ENCODE measurements at regions not wholly inside any gene's neighbourhood (a gene's known extent, or its start where the extent isn't known, plus 50 kb on each side); places are given as distances from the start of the nearest gene placed in this dataset.

DNA sequence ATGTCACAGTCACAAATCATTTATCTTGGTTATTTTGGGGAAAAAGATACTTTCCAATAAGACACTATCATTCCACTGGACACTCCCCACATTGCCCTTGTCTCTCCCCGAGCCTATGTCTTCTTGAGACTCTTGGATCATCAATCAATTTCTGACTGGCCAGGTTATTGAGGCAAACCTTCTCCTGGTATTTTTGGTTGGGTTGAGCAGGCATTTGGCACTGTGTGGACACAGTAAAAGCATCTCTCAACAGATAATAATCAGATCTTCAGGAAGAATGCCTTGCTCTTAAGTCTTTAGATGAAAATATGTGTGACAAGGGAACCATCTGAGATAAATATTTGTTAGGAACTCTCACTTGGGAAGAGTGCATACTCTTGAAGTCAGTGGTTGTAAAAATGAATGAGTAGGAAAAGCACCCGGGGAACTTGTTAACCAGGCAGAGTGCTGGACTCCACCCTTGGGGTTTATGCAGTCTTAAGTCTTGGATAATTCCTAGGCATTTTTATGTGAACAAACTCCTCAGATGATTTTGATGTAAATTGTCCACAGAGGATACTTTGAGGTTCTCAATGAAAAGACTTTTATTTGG lies 223.8 kb upstream of the CLINT1 start:
- TF ChIP-seq, protein P1, sequence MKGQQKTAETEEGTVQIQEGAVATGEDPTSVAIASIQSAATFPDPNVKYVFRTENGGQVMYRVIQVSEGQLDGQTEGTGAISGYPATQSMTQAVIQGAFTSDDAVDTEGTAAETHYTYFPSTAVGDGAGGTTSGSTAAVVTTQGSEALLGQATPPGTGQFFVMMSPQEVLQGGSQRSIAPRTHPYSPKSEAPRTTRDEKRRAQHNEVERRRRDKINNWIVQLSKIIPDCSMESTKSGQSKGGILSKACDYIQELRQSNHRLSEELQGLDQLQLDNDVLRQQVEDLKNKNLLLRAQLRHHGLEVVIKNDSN (CRISPR knock-in tag; IDR thresholded peaks at IDR 0.05), result no peak
- TF ChIP-seq, protein P2, sequence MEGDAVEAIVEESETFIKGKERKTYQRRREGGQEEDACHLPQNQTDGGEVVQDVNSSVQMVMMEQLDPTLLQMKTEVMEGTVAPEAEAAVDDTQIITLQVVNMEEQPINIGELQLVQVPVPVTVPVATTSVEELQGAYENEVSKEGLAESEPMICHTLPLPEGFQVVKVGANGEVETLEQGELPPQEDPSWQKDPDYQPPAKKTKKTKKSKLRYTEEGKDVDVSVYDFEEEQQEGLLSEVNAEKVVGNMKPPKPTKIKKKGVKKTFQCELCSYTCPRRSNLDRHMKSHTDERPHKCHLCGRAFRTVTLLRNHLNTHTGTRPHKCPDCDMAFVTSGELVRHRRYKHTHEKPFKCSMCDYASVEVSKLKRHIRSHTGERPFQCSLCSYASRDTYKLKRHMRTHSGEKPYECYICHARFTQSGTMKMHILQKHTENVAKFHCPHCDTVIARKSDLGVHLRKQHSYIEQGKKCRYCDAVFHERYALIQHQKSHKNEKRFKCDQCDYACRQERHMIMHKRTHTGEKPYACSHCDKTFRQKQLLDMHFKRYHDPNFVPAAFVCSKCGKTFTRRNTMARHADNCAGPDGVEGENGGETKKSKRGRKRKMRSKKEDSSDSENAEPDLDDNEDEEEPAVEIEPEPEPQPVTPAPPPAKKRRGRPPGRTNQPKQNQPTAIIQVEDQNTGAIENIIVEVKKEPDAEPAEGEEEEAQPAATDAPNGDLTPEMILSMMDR (IDR thresholded peaks at IDR 0.05), result no peak
- TF ChIP-seq, protein P3, sequence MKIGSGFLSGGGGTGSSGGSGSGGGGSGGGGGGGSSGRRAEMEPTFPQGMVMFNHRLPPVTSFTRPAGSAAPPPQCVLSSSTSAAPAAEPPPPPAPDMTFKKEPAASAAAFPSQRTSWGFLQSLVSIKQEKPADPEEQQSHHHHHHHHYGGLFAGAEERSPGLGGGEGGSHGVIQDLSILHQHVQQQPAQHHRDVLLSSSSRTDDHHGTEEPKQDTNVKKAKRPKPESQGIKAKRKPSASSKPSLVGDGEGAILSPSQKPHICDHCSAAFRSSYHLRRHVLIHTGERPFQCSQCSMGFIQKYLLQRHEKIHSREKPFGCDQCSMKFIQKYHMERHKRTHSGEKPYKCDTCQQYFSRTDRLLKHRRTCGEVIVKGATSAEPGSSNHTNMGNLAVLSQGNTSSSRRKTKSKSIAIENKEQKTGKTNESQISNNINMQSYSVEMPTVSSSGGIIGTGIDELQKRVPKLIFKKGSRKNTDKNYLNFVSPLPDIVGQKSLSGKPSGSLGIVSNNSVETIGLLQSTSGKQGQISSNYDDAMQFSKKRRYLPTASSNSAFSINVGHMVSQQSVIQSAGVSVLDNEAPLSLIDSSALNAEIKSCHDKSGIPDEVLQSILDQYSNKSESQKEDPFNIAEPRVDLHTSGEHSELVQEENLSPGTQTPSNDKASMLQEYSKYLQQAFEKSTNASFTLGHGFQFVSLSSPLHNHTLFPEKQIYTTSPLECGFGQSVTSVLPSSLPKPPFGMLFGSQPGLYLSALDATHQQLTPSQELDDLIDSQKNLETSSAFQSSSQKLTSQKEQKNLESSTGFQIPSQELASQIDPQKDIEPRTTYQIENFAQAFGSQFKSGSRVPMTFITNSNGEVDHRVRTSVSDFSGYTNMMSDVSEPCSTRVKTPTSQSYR (CRISPR knock-in tag; IDR thresholded peaks at IDR 0.05), result no peak
- TF ChIP-seq, protein P4, sequence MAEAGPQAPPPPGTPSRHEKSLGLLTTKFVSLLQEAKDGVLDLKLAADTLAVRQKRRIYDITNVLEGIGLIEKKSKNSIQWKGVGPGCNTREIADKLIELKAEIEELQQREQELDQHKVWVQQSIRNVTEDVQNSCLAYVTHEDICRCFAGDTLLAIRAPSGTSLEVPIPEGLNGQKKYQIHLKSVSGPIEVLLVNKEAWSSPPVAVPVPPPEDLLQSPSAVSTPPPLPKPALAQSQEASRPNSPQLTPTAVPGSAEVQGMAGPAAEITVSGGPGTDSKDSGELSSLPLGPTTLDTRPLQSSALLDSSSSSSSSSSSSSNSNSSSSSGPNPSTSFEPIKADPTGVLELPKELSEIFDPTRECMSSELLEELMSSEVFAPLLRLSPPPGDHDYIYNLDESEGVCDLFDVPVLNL (CRISPR knock-in tag; IDR thresholded peaks at IDR 0.05; ENCODE audit: borderline replicate concordance, low read depth), result no peak
- TF ChIP-seq NFYB (CRISPR knock-in tag; conservative IDR thresholded peaks at IDR 0.05; ENCODE audit: low read depth) (no peak), CBFB (CRISPR knock-in tag; IDR thresholded peaks at IDR 0.05; ENCODE audit: low read depth) (no peak), ZNF263 (CRISPR knock-in tag; IDR thresholded peaks at IDR 0.05; ENCODE audit: low read depth) (no peak), NR2C2 (CRISPR knock-in tag; IDR thresholded peaks at IDR 0.05) (no peak), SP1 (CRISPR knock-in tag; conservative IDR thresholded peaks at IDR 0.05) (no peak), TEAD1 (CRISPR knock-in tag; IDR thresholded peaks at IDR 0.05) (no peak)
- TF ChIP-seq, protein P5, sequence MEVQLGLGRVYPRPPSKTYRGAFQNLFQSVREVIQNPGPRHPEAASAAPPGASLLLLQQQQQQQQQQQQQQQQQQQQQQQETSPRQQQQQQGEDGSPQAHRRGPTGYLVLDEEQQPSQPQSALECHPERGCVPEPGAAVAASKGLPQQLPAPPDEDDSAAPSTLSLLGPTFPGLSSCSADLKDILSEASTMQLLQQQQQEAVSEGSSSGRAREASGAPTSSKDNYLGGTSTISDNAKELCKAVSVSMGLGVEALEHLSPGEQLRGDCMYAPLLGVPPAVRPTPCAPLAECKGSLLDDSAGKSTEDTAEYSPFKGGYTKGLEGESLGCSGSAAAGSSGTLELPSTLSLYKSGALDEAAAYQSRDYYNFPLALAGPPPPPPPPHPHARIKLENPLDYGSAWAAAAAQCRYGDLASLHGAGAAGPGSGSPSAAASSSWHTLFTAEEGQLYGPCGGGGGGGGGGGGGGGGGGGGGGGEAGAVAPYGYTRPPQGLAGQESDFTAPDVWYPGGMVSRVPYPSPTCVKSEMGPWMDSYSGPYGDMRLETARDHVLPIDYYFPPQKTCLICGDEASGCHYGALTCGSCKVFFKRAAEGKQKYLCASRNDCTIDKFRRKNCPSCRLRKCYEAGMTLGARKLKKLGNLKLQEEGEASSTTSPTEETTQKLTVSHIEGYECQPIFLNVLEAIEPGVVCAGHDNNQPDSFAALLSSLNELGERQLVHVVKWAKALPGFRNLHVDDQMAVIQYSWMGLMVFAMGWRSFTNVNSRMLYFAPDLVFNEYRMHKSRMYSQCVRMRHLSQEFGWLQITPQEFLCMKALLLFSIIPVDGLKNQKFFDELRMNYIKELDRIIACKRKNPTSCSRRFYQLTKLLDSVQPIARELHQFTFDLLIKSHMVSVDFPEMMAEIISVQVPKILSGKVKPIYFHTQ (CRISPR knock-in tag; IDR thresholded peaks at IDR 0.05), result no peak
- TF ChIP-seq, protein P6, sequence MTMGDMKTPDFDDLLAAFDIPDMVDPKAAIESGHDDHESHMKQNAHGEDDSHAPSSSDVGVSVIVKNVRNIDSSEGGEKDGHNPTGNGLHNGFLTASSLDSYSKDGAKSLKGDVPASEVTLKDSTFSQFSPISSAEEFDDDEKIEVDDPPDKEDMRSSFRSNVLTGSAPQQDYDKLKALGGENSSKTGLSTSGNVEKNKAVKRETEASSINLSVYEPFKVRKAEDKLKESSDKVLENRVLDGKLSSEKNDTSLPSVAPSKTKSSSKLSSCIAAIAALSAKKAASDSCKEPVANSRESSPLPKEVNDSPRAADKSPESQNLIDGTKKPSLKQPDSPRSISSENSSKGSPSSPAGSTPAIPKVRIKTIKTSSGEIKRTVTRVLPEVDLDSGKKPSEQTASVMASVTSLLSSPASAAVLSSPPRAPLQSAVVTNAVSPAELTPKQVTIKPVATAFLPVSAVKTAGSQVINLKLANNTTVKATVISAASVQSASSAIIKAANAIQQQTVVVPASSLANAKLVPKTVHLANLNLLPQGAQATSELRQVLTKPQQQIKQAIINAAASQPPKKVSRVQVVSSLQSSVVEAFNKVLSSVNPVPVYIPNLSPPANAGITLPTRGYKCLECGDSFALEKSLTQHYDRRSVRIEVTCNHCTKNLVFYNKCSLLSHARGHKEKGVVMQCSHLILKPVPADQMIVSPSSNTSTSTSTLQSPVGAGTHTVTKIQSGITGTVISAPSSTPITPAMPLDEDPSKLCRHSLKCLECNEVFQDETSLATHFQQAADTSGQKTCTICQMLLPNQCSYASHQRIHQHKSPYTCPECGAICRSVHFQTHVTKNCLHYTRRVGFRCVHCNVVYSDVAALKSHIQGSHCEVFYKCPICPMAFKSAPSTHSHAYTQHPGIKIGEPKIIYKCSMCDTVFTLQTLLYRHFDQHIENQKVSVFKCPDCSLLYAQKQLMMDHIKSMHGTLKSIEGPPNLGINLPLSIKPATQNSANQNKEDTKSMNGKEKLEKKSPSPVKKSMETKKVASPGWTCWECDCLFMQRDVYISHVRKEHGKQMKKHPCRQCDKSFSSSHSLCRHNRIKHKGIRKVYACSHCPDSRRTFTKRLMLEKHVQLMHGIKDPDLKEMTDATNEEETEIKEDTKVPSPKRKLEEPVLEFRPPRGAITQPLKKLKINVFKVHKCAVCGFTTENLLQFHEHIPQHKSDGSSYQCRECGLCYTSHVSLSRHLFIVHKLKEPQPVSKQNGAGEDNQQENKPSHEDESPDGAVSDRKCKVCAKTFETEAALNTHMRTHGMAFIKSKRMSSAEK (CRISPR knock-in tag; IDR thresholded peaks at IDR 0.05; ENCODE audit: borderline replicate concordance), result no peak

Measured in WTC11 (cell line).